ENCODE measurements at regions not wholly inside any gene's neighbourhood (a gene's known extent, or its start where the extent isn't known, plus 50 kb on each side); places are given as distances from the start of the nearest gene placed in this dataset.

- TF ChIP-seq CHD1 (IDR thresholded peaks at IDR 0.05; ENCODE audit: low read depth, low read length) (no peak), NFE2L2 (IDR thresholded peaks at IDR 0.05; ENCODE audit: low read depth, low read length) (no peak), ELK1 (IDR thresholded peaks at IDR 0.05; ENCODE audit: borderline replicate concordance, low read depth, low read length) (no peak), BHLHE40 (IDR thresholded peaks at IDR 0.05; ENCODE audit: low read depth, low read length) (no peak), MXI1 (IDR thresholded peaks at IDR 0.05; ENCODE audit: borderline replicate concordance, low read depth, low read length) (no peak), RCOR1 (IDR thresholded peaks at IDR 0.05; ENCODE audit: insufficient replicate concordance, low read length) (no peak), CEBPB (IDR thresholded peaks at IDR 0.05; ENCODE audit: low read depth, low read length) (no peak), CTCF (conservative IDR thresholded peaks at IDR 0.05; ENCODE audit: low read depth, low read length) (no peak), MAZ (IDR thresholded peaks at IDR 0.05; ENCODE audit: borderline replicate concordance, low read depth, low read length) (no peak), USF2 (IDR thresholded peaks at IDR 0.05; ENCODE audit: low read depth, low read length) (no peak), RFX5 (IDR thresholded peaks at IDR 0.05; ENCODE audit: low read depth, low read length) (no peak), POLR2A (IDR thresholded peaks at IDR 0.05; ENCODE audit: low read depth, low read length) (no peak), FOS (IDR thresholded peaks at IDR 0.05; ENCODE audit: low read depth, low read length) (no peak), SMC3 (IDR thresholded peaks at IDR 0.05; ENCODE audit: low read depth, low read length) (no peak), RAD21 (IDR thresholded peaks at IDR 0.05; ENCODE audit: low read length) (no peak)
- H4K91ac ChIP-seq (ENCODE audit: insufficient read depth, low read depth, low read length), result no peak overlapping the region
- no peak overlapping the region for H2AK5ac ChIP-seq (ENCODE audit: low read depth, low read length)
- H3K18ac ChIP-seq (ENCODE audit: low read depth, low read length), result no peak overlapping the region
- no peak overlapping the region for H2BK120ac ChIP-seq (ENCODE audit: low read depth, low read length)
- H3K79me1 ChIP-seq (ENCODE audit: low read depth in 1 of 2, low read length in 2 of 2), result no peaks in the 10 kb centered on the region
- H3K14ac ChIP-seq (replicated peaks; ENCODE audit: low read depth, low read length), result no peak overlapping the region
- H3K36me3 ChIP-seq (ENCODE audit: control insufficient read depth, insufficient read depth, low read length), result no peaks in the 10 kb centered on the region
- H3K23ac ChIP-seq (ENCODE audit: low read depth, low read length), result no peak overlapping the region
- H3K4me2 ChIP-seq (ENCODE audit: low read depth, low read length), result no peak overlapping the region
- H3K4ac ChIP-seq (ENCODE audit: low read depth, low read length), result no peak overlapping the region
- no peak overlapping the region for H2AFZ ChIP-seq (replicated peaks; ENCODE audit: low read length, poor library complexity)
- intact Hi-C loops (cut with micrococcal nuclease) (no loop called here), in situ Hi-C loops (cut with MboI; ENCODE audit: low sequenced_read_pairs) (no loop called here), dilution Hi-C loops (cut with HindIII; ENCODE audit: low sequenced_read_pairs, unreplicated experiment) (no loop called here)
- peaks cover 20% of the 10 kb centered on the region for H3K27me3 ChIP-seq (ENCODE audit: control insufficient read depth, insufficient read depth, low read length)
- ChIA-PET CTCF (interaction anchor here (1.2 kb wide), 1 partner anchor 21 kb away, joined by 4 read pairs; no protein-coding TSS in a partner anchor), POLR2A (ENCODE audit: unreplicated experiment) (no interaction called here)
- H3K9me1 ChIP-seq (ENCODE audit: insufficient read depth, low read length), result no peaks in the 10 kb centered on the region
- no peak overlapping the region for H3K4me3 ChIP-seq (ENCODE audit: insufficient read depth, low read depth, low read length)
- no peak overlapping the region for H4K8ac ChIP-seq (ENCODE audit: low read depth in 2 of 2, low read length in 2 of 2)
- H3K27ac ChIP-seq (ENCODE audit: insufficient read depth, low read length), result no peak overlapping the region
- no peaks in the 10 kb centered on the region for H3K9me3 ChIP-seq (ENCODE audit: control insufficient read depth, insufficient read depth, low read length)
- ATAC-seq (ENCODE audit: low read depth) (no peak), DNase-seq (no peak)
- no peak overlapping the region for H2AK9ac ChIP-seq (replicated peaks; ENCODE audit: low read depth, low read length, poor library complexity)
- H2BK20ac ChIP-seq (ENCODE audit: low read depth, low read length), result no peak overlapping the region
- no peak overlapping the region for H3K56ac ChIP-seq (ENCODE audit: extremely low read depth, insufficient read depth, low read length)
- no peak overlapping the region for H4K5ac ChIP-seq (ENCODE audit: low read depth, low read length)
- H2BK5ac ChIP-seq (ENCODE audit: low read depth, low read length, poor library complexity, severe bottlenecking), result no peak overlapping the region
- BruUV-seq (replicated peaks), result no TSS peak
- no peak overlapping the region for H2BK15ac ChIP-seq (ENCODE audit: low read depth, low read length)
- H3K4me1 ChIP-seq (ENCODE audit: control insufficient read depth, insufficient read depth, low read length), result no peaks in the 10 kb centered on the region
- no peak overlapping the region for H3K9ac ChIP-seq (ENCODE audit: low read depth, low read length)
- H4K20me1 ChIP-seq (ENCODE audit: insufficient read depth, low read length), result no peaks in the 10 kb centered on the region
- no CpG with 5 or more reads among the region's 1 CpG for WGBS, 2 experiments (ENCODE audit: extremely low coverage in 2 of 2, insufficient read length in 1 of 2)
These were observed 88.3 kb upstream of the PRR23C start for GRCh38 chr3:139132976-139133375.

Data from IMR-90 (cell line).